ENCODE measurements at regions not wholly inside any gene's neighbourhood (a gene's known extent, or its start where the extent isn't known, plus 50 kb on each side); places are given as distances from the start of the nearest gene placed in this dataset.

DNA sequence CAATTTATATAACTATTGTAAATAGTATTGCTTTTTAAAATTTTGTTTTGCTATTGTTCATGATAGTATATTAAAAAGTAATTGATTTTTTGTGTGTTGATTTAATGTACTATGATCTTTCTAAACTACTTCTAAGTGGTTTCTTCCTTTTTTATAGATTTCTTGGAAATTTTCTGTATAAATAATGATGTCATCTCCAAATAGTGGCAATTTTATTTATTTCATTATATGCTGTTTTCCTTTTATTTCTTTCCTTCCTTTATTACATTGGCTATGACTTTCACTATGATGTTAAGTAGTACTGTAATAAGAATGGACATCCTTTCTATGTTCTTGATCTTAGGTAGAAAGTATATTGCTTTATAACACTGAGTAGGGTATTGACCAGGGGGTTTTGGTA lies 451.5 kb upstream of the SPTLC3 start:
- ChIA-PET POLR2A (no interaction called here), CTCF (interaction anchor here (0.6 kb wide), 1 partner anchor 498 kb away, joined by 5 read pairs; no protein-coding TSS in a partner anchor)
- intact Hi-C loops (cut with micrococcal nuclease): no loop called here
- no peaks in the 10 kb centered on the region for H3K9me3 Mint-ChIP-seq (ENCODE audit: unreplicated experiment)
- TF ChIP-seq, protein P1, sequence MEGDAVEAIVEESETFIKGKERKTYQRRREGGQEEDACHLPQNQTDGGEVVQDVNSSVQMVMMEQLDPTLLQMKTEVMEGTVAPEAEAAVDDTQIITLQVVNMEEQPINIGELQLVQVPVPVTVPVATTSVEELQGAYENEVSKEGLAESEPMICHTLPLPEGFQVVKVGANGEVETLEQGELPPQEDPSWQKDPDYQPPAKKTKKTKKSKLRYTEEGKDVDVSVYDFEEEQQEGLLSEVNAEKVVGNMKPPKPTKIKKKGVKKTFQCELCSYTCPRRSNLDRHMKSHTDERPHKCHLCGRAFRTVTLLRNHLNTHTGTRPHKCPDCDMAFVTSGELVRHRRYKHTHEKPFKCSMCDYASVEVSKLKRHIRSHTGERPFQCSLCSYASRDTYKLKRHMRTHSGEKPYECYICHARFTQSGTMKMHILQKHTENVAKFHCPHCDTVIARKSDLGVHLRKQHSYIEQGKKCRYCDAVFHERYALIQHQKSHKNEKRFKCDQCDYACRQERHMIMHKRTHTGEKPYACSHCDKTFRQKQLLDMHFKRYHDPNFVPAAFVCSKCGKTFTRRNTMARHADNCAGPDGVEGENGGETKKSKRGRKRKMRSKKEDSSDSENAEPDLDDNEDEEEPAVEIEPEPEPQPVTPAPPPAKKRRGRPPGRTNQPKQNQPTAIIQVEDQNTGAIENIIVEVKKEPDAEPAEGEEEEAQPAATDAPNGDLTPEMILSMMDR (IDR thresholded peaks at IDR 0.05; ENCODE audit: unreplicated experiment): no peak
- H3K36me3 Mint-ChIP-seq (ENCODE audit: insufficient read depth, unreplicated experiment): no peaks in the 10 kb centered on the region
- no peak overlapping the region for H3K4me3 Mint-ChIP-seq (ENCODE audit: unreplicated experiment)
- no peaks in the 10 kb centered on the region for H3K27me3 Mint-ChIP-seq (ENCODE audit: insufficient read depth, unreplicated experiment)
- no TSS peak for BruUV-seq (replicated peaks)
- no peak for DNase-seq (ENCODE audit: unreplicated experiment)
- H3K27ac Mint-ChIP-seq (ENCODE audit: low read depth, unreplicated experiment): no peak overlapping the region
- H3K4me1 Mint-ChIP-seq (ENCODE audit: insufficient read depth, unreplicated experiment): peaks cover 6% of the 10 kb centered on the region

DNA sequence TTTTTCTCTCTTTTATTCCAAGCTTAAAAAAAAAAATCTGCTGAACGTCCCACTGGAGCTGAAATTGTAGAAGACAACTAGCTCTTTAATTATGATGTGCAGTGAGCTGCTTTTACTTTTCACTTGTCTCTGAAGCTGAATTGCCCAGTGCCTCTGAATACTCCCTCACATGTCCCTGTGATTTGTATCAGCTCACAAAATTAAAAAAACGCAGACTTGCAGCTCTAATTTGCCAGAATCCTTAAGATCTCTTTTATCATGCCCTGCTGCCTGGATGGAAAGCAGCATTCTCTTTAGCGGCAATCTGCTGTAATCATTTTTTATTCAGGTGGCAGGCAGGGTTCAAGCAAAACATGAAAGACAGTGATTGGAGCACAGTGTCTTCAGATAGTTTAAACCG lies 443.8 kb upstream of the SPTLC3 start:
- POLR2A ChIA-PET: no interaction called here
- Mint-ChIP-seq H3K9me3 (ENCODE audit: unreplicated experiment) (peaks cover 6% of the 10 kb centered on the region), H3K4me3 (ENCODE audit: unreplicated experiment) (no peak overlapping the region), H3K27ac (ENCODE audit: low read depth, unreplicated experiment) (no peak overlapping the region), H3K27me3 (ENCODE audit: insufficient read depth, unreplicated experiment) (no peaks in the 10 kb centered on the region), H3K36me3 (ENCODE audit: insufficient read depth, unreplicated experiment) (no peaks in the 10 kb centered on the region), H3K4me1 (ENCODE audit: insufficient read depth, unreplicated experiment) (no peaks in the 10 kb centered on the region)
- intact Hi-C loops (cut with micrococcal nuclease): no loop called here
- no peak for DNase-seq (ENCODE audit: unreplicated experiment)
- BruUV-seq (replicated peaks): no TSS peak
- TF ChIP-seq, protein P1 (IDR thresholded peaks at IDR 0.05; ENCODE audit: unreplicated experiment): no peak
- CTCF ChIA-PET: interaction anchor here (0.5 to 0.8 kb wide), 2 partner anchors 11 to 327 kb away, joined by 3 to 4 read pairs; no protein-coding TSS in a partner anchor

DNA sequence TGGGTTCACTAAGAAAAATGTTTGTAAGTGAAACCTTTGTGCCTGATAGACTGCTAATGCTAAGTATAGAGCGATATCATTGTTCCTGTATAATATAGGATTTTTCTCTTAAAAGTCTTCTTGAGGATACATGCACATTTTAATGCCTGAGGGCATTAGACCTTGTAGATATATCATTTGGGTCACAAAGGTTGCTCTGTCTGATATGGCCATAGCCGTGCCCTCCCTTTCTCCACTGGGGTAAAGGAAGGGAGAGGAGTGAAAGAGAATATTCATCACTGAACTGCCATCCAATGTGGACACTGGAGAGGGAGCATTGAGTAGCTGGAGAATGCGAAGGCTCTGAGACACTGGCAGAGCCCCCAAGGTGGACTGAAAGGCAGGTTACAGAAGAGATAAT lies 442.2 kb upstream of the SPTLC3 start:
- no TSS peak for BruUV-seq (replicated peaks)
- intact Hi-C loops (cut with micrococcal nuclease): no loop called here
- Mint-ChIP-seq H3K9me3 (ENCODE audit: unreplicated experiment) (peaks cover 6% of the 10 kb centered on the region), H3K4me1 (ENCODE audit: insufficient read depth, unreplicated experiment) (no peaks in the 10 kb centered on the region), H3K27ac (ENCODE audit: low read depth, unreplicated experiment) (no peak overlapping the region), H3K36me3 (ENCODE audit: insufficient read depth, unreplicated experiment) (no peaks in the 10 kb centered on the region), H3K27me3 (ENCODE audit: insufficient read depth, unreplicated experiment) (no peaks in the 10 kb centered on the region), H3K4me3 (ENCODE audit: unreplicated experiment) (no peak overlapping the region)
- TF ChIP-seq, protein P1 (IDR thresholded peaks at IDR 0.05; ENCODE audit: unreplicated experiment): no peak
- DNase-seq (ENCODE audit: unreplicated experiment): no peak
- ChIA-PET POLR2A (no interaction called here), CTCF (no interaction called here)

DNA sequence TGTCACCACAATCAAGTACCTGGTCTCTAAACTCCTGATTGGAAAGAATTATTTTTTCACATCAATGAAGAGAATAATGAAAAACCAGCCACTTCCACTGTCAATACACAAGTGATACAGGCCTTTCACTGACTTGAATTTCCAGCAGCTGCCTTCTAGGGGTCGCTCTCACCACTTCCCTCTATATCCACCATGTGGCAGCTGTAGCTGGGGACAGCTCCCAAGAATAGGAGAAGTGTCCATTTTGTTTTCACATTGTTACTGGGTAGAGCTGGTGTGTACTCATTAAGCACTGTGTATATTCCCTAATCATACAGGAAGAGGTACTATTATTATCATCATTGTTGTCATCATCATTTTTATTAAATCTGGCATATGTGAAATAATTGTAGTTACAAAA lies 438.4 kb upstream of the SPTLC3 start:
- POLR2A ChIA-PET: no interaction called here

More for the DNA sequence above, 438.4 kb upstream of the SPTLC3 start:
- CTCF ChIA-PET: no interaction called here
- H3K4me3 Mint-ChIP-seq (ENCODE audit: unreplicated experiment): no peak overlapping the region
- TF ChIP-seq, protein P1 (IDR thresholded peaks at IDR 0.05; ENCODE audit: unreplicated experiment): no peak
- H3K4me1 Mint-ChIP-seq (ENCODE audit: insufficient read depth, unreplicated experiment): no peaks in the 10 kb centered on the region
- intact Hi-C loops (cut with micrococcal nuclease): no loop called here
- DNase-seq (ENCODE audit: unreplicated experiment): peak; percentile 69
- BruUV-seq (replicated peaks): no TSS peak
- H3K9me3 Mint-ChIP-seq (ENCODE audit: unreplicated experiment): peaks cover 6% of the 10 kb centered on the region
- peaks cover 6% of the 10 kb centered on the region for H3K36me3 Mint-ChIP-seq (ENCODE audit: insufficient read depth, unreplicated experiment)
- no peak overlapping the region for H3K27ac Mint-ChIP-seq (ENCODE audit: low read depth, unreplicated experiment)
- no peaks in the 10 kb centered on the region for H3K27me3 Mint-ChIP-seq (ENCODE audit: insufficient read depth, unreplicated experiment)

Data from MCF 10A (cell line).